Ovary (tissue), 7 donors: ENCODE measurements at regions not wholly inside any gene's neighbourhood (a gene's known extent, or its start where the extent isn't known, plus 50 kb on each side); places are given as distances from the start of the nearest gene placed in this dataset.
"Not testable (repeated sequence)": the region's sequence is repeated elsewhere in the genome, so short reads cannot be mapped to it uniquely, and the experiment has no call there.

ENCODE experiments used
- DNase-seq, 5 donors: peaks; one replicate each; pipeline ENCODE4 v3.0.0-alpha.2; 2019 to 2020
- H3K27ac ChIP-seq, 2 donors: fragments of 200-600 bp; one replicate each; pipeline versions ENCODE4 v1.5.1 to v1.8.0; 2019 to 2022
- H3K27me3 ChIP-seq: fragments of 200-600 bp; one replicate; pipeline ENCODE4 v1.8.0; 2022
- H3K36me3 ChIP-seq: fragments of 200-600 bp; sonication (generic); one replicate; pipeline ENCODE4 v1.5.1; 2019
- H3K4me1 ChIP-seq: one replicate; pipeline ENCODE4 v1.8.1; 2013; ENCODE audit warnings: mild to moderate bottlenecking, moderate library complexity; ENCODE audit not compliant: insufficient read depth
- H3K4me3 ChIP-seq: fragments of 200-600 bp; sonication (generic); one replicate; pipeline ENCODE4 v1.5.1; 2017
- H3K9me3 ChIP-seq, 2 donors: fragments of 200-600 bp in 1 of 2; sonication (generic) in 1 of 2; one replicate each; pipeline versions ENCODE4 v1.5.1 to v1.8.1; 2013 to 2019; ENCODE audit warnings: mild to moderate bottlenecking in 1 of 2, moderate library complexity in 1 of 2
- EP300 ChIP-seq: sonication (generic); formaldehyde crosslinking; IDR thresholded peaks from one replicate; pipeline ENCODE4 v1.6.1; 2017; ENCODE audit warnings: antibody characterized with exemption
- POLR2A ChIP-seq: fragments of 450-650 bp; IDR thresholded peaks from one replicate; pipeline ENCODE4 v1.6.1; 2017; ENCODE audit warnings: antibody characterized with exemption, mild to moderate bottlenecking, moderate library complexity
- WGBS, 3 donors: extraction: QIAGEN DNeasy Blood & Tissue Kit in 1 of 3; methylation state at CpG; one replicate each; pipeline versions ENCODE4 v1.1.5 to v1.1.7; 2013 to 2017; 5-methylcytosine and 5-hydroxymethylcytosine counted together
- intact Hi-C, 4 donors: fragments of 100-400 bp; cut with DNase I; formaldehyde crosslinking; loops; one replicate each; pipeline versions ENCODE4 v1.11.0 to v1.15.1; 2022 to 2023
- TF ChIP-seq, protein P1 (sequence below), 3 donors: fragments of 450-650 bp in 2 of 3; fragments of 200-600 bp in 1 of 3; IDR thresholded peaks; one replicate each; pipeline versions ENCODE4 v1.5.1 to v1.8.0; 2016 to 2022; ENCODE audit warnings: antibody characterized with exemption in 3 of 3, mild to moderate bottlenecking in 1 of 3
- donor health status: DM: no; HTN: no; CAD: no; lungs with moderate emphysema.
- donor health status: DM: no; HTN: no; CAD: no.
- donor health status: Bipolar disorder and iron deficiency.
- donor health status: DM: no; HTN: no; CAD: no.
- donor health status: DM: yes; HTN: yes; CAD: no.

DNA sequence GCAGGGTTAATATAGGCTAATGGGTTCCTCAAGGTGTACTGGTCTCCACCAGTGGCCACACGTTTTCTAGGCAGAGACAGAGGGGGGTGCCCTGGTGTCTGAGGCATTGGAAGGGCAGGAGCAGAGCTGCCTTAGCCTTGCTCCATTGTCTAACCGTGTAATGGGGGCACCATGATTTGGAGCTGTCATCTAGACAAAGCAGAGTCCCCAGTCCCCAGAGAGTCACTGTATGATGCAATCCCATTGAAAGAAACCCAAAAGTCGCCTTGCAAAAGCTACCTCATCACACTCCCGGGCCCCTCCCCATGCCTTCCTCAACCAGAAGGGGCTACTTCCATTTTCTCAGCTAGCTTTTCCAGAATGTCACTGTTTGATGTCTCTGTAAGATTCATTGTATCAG lies 487.1 kb downstream of the AACS start:
- intact Hi-C loops = no loop called here
- WGBS, 3 donors = 58 to 73% (median 64%) methylated on average over 4 of the region's 4 CpGs
- TF ChIP-seq, protein P1, sequence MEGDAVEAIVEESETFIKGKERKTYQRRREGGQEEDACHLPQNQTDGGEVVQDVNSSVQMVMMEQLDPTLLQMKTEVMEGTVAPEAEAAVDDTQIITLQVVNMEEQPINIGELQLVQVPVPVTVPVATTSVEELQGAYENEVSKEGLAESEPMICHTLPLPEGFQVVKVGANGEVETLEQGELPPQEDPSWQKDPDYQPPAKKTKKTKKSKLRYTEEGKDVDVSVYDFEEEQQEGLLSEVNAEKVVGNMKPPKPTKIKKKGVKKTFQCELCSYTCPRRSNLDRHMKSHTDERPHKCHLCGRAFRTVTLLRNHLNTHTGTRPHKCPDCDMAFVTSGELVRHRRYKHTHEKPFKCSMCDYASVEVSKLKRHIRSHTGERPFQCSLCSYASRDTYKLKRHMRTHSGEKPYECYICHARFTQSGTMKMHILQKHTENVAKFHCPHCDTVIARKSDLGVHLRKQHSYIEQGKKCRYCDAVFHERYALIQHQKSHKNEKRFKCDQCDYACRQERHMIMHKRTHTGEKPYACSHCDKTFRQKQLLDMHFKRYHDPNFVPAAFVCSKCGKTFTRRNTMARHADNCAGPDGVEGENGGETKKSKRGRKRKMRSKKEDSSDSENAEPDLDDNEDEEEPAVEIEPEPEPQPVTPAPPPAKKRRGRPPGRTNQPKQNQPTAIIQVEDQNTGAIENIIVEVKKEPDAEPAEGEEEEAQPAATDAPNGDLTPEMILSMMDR (IDR thresholded peaks at IDR 0.05) = no peak
- TF ChIP-seq POLR2A (no peak), EP300 (no peak)
- no peaks in the 10 kb centered on the region for H3K4me1 ChIP-seq
- no peak overlapping the region for H3K27ac ChIP-seq
- H3K4me3 ChIP-seq = no peak overlapping the region
- DNase-seq = no peak
- H3K36me3 ChIP-seq = no peaks in the 10 kb centered on the region
- no peaks in the 10 kb centered on the region for H3K27me3 ChIP-seq
- no peaks in the 10 kb centered on the region for H3K9me3 ChIP-seq

DNA sequence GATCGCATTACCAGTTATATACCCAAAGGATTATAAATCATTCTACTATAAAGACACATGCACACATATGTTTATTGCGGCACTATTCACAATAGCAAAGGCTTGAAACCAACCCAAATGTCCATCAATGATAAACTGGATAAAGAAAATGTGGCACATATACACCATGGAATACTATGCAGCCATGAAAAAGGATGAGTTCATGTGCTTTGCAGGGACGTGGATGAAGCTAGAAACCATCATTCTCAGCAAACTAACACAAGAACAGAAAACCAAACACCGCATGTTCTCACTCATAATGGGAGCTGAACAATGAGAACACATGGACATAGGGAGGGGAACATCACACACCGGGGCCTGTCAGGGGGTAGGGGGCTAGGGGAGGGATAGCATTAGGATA lies 495.8 kb downstream of the AACS start:
- H3K9me3 ChIP-seq, H3K4me1 ChIP-seq, DNase-seq, H3K36me3 ChIP-seq, H3K4me3 ChIP-seq, intact Hi-C loops, H3K27ac ChIP-seq, H3K27me3 ChIP-seq: not testable (repeated sequence)
- 90 to 94% (median 91%) methylated on average over 5 of the region's 5 CpGs for WGBS, 3 donors

DNA sequence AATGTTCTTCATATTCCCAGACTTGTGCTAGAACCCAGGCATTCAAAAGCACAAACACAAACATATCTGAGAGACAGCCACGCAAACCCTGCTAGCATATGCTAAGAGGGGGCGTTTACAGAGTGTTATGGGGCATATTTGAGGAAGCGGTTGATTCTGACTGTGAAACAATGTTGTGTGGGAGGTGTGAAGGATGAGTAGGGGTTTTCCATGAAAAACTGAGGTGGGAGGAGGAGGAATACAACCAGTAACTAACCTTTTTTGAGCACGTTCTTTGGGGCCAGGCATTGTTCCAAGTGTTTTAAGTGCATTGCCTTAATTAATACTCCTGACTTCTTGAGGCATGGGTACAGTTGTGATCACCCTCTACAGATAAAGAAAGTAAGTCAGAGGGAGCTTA lies 499.5 kb downstream of the AACS start:
- intact Hi-C loops = no loop called here
- WGBS, 3 donors = 43 to 56% (median 53%) methylated on average over 4 of the region's 4 CpGs

DNA sequence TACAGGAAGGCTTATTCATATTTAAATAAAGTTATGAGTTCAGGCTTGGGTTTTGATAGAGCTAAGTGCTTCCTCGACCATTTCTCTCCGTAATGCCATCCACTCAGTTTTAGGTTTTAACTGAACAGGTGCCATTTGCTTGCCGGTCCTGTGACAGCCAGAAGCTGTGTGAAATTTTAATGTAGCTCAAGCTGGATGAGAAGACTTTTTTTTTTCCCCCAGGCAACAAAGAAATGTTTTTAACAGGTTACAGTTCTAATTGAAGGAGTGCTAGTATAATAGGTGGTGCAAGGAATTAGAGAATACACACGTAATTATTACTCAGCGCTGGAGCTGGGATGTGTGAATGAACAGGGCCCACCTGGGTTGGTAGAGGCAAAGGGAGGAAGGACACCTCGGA lies 502.3 kb downstream of the AACS start:
- TF ChIP-seq POLR2A (no peak), EP300 (no peak)
- TF ChIP-seq, protein P1 (IDR thresholded peaks at IDR 0.05) = no peak
- H3K4me1 ChIP-seq = no peaks in the 10 kb centered on the region
- H3K4me3 ChIP-seq = no peak overlapping the region
- no peaks in the 10 kb centered on the region for H3K27me3 ChIP-seq
- intact Hi-C loops = no loop called here
- H3K36me3 ChIP-seq = no peaks in the 10 kb centered on the region
- WGBS, 3 donors = 76 to 86% (median 81%) methylated on average over 6 of the region's 6 CpGs
- H3K9me3 ChIP-seq = no peaks in the 10 kb centered on the region
- no peak for DNase-seq
- no peak overlapping the region for H3K27ac ChIP-seq

More for the DNA sequence above, 499.5 kb downstream of the AACS start:
- Histone ChIP-seq H3K27ac (no peak overlapping the region), H3K27me3 (no peaks in the 10 kb centered on the region), H3K4me3 (no peak overlapping the region), H3K9me3 (no peaks in the 10 kb centered on the region), H3K4me1 (no peaks in the 10 kb centered on the region), H3K36me3 (no peaks in the 10 kb centered on the region)
- no peak for DNase-seq
- TF ChIP-seq EP300 (no peak), POLR2A (no peak)
- TF ChIP-seq, protein P1 (IDR thresholded peaks at IDR 0.05) = no peak

DNA sequence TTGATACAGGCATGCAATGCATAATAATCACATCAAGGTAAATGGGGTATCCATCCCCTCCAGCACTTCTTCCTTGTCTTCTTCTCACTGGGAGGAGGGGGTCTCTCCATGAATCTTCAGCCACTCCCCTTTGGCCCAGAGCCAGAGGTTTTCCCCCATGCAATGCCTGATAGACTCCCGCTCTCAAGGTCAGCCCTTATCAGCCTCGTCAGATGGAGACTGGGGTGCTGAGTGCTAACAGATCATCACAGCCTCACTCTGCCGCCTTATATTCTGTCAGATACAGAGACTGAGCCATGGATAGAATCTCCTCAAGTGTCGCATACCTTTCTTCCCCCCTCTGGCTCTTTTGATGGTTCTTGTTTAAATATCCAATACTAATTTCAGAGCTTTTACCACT lies 503.1 kb downstream of the AACS start:
- no peaks in the 10 kb centered on the region for H3K9me3 ChIP-seq
- H3K27ac ChIP-seq = no peak overlapping the region
- no peaks in the 10 kb centered on the region for H3K27me3 ChIP-seq
- H3K4me3 ChIP-seq = no peak overlapping the region
- H3K4me1 ChIP-seq = no peaks in the 10 kb centered on the region
- H3K36me3 ChIP-seq = no peaks in the 10 kb centered on the region
- TF ChIP-seq EP300 (no peak), POLR2A (no peak)
- TF ChIP-seq, protein P1 (IDR thresholded peaks at IDR 0.05) = no peak
- intact Hi-C loops = no loop called here
- no peak for DNase-seq
- 10 to 42% (median 18%) methylated on average over 4 of the region's 4 CpGs for WGBS, 3 donors
